Heart right ventricle (tissue), 16 donors: ENCODE measurements at regions not wholly inside any gene's neighbourhood (a gene's known extent, or its start where the extent isn't known, plus 50 kb on each side); places are given as distances from the start of the nearest gene placed in this dataset.

Source experiments
- ATAC-seq, 8 donors: fragments of 200-7000 bp; cut with Tn5 transposase; one replicate each; pipeline ENCODE4 v1.9.1; 2020; ENCODE audit warnings: mild to moderate bottlenecking in 8 of 8, moderate library complexity in 8 of 8, moderate number of reproducible peaks in 1 of 8
- DNase-seq, 2 donors: peaks; one replicate each; pipeline ENCODE4 v3.0.0-alpha.2; 2020
- H3K27ac ChIP-seq, 10 donors: fragments of 200-600 bp; sonication (generic) in 2 of 10; one replicate each; pipeline versions ENCODE4 v1.5.0 to v1.8.0; 2020 to 2022; ENCODE audit warnings: mild to moderate bottlenecking in 3 of 10
- H3K27me3 ChIP-seq, 7 donors: fragments of 200-600 bp; one replicate each; pipeline ENCODE4 v1.8.0; 2021 to 2022; ENCODE audit warnings: mild to moderate bottlenecking in 2 of 7
- H3K36me3 ChIP-seq, 9 donors: fragments of 200-600 bp; sonication (generic) in 1 of 9; one replicate each; pipeline versions ENCODE4 v1.5.0 to v1.8.0; 2020 to 2022; ENCODE audit warnings: mild to moderate bottlenecking in 2 of 9
- H3K4me1 ChIP-seq, 9 donors: fragments of 200-600 bp; sonication (generic) in 1 of 9; one replicate each; pipeline versions ENCODE4 v1.5.0 to v1.8.0; 2020 to 2022; ENCODE audit warnings: mild to moderate bottlenecking in 4 of 9
- H3K4me3 ChIP-seq, 10 donors: fragments of 200-600 bp; sonication (generic) in 2 of 10; one replicate each; pipeline versions ENCODE4 v1.5.0 to v1.8.0; 2020 to 2022; ENCODE audit warnings: mild to moderate bottlenecking in 7 of 10, moderate library complexity in 2 of 10
- H3K9me3 ChIP-seq, 11 donors: fragments of 200-600 bp in 10 of 11; sonication (generic) in 2 of 11; one replicate each; pipeline versions ENCODE4 v1.5.0 to v1.8.0; 2013 to 2022; ENCODE audit warnings: mild to moderate bottlenecking in 2 of 11, control low read depth in 1 of 11, moderate library complexity in 1 of 11
- WGBS, 2 donors: extraction: QIAGEN DNeasy Blood & Tissue Kit; methylation state at CpG; one replicate each; pipeline ENCODE4 v1.1.7; 2013; ENCODE audit warnings: inconsistent platforms in 1 of 2; 5-methylcytosine and 5-hydroxymethylcytosine counted together
- intact Hi-C, 10 donors: fragments of 100-400 bp; cut with DNase I; formaldehyde crosslinking; loops; one replicate each; pipeline versions ENCODE4 v1.11.1 to v1.14.2; 2022
- TF ChIP-seq, protein P1 (sequence below), 9 donors: fragments of 200-600 bp; sonication (generic) in 2 of 9; IDR thresholded peaks; one replicate each; pipeline versions ENCODE4 v1.5.0 to v1.8.0; 2021 to 2022; ENCODE audit warnings: antibody characterized with exemption in 9 of 9, mild to moderate bottlenecking in 5 of 9, moderate library complexity in 1 of 9
- donor health status: Arrhythmogenic right ventricular cardiomyopathy.
- donor health status: ischemic (EF 13 %, LVEDD 7.1; RV severe dilation, severe dysfunction).
- donor health status: healthy with polysubstance abuse.
- donor health status: DM: no; HTN: yes; CAD: no.
- donor health status: DM: no; HTN: no; CAD: no.
- donor health status: ischemic (EF 25% LVEDD 6.9; RV normal size, moderate dysfunction).
- donor health status: ischemic (EF 25% LVEDD 5.7; RV mildly dilated, moderate dysfunction).
- donor health status: healthy.
- donor health status: DM: yes; HTN: yes; CAD: no.
- donor health status: Ischemic cardiomyopathy.
- donor health status: ischemic (EF 35%, LVEDD 5.7; RV mildly dilated, moderate dysfunction).
- donor health status: nonischemic (EF 11% LVEDD 7.7; RV severe dilation, severe dysfunction).
- donor health status: DM: yes; HTN: yes; CAD: no.
- donor health status: PGD.
- donor health status: ischemic (EF 29% LVEDD 5.4; RV normal size, mild dysfunction).
- donor health status: nonischemic (EF 23%, LVEDD 6.1; RV moderate dilation, normal function).

DNA sequence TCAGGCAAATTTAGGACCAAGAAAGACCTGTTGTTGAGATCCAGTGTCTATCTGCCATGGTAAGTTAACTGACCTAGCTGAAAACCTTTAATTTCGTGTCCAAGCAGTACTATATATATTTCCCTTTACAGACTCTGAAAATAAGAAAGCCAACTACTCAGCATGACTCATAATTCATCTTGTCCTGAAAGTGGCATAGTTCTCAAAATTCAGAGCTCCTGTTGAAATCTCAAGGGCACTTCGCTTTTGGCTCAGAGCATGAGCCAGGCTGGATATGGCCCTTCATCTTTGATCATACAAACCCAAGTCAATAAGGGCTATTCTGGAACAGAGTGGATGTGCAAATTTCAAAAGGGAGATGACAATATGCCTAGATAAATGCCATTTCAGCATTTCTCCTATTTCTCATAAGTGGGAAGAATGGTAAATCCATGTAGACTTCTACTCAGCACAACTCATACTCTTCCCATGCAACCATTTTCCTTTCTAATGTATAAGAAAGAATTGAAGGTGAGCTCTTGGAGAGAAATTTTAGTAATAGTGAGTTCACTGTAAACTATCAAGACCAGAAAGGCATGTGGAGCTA is 567.9 kb upstream of the DAB2 start:
- Histone ChIP-seq H3K27me3 (no peaks in the 10 kb centered on the region), H3K36me3 (no peaks in the 10 kb centered on the region), H3K9me3 (no peaks in the 10 kb centered on the region), H3K27ac (no peak overlapping the region), H3K4me3 (no peak overlapping the region), H3K4me1 (no peaks in the 10 kb centered on the region)
- ATAC-seq (no peak), DNase-seq (no peak)
- intact Hi-C loops = no loop called here
- WGBS, 2 donors = 57 to 70% methylated on average over 2 of the region's 2 CpGs
- TF ChIP-seq, protein P1, sequence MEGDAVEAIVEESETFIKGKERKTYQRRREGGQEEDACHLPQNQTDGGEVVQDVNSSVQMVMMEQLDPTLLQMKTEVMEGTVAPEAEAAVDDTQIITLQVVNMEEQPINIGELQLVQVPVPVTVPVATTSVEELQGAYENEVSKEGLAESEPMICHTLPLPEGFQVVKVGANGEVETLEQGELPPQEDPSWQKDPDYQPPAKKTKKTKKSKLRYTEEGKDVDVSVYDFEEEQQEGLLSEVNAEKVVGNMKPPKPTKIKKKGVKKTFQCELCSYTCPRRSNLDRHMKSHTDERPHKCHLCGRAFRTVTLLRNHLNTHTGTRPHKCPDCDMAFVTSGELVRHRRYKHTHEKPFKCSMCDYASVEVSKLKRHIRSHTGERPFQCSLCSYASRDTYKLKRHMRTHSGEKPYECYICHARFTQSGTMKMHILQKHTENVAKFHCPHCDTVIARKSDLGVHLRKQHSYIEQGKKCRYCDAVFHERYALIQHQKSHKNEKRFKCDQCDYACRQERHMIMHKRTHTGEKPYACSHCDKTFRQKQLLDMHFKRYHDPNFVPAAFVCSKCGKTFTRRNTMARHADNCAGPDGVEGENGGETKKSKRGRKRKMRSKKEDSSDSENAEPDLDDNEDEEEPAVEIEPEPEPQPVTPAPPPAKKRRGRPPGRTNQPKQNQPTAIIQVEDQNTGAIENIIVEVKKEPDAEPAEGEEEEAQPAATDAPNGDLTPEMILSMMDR (IDR thresholded peaks at IDR 0.05) = no peak

DNA sequence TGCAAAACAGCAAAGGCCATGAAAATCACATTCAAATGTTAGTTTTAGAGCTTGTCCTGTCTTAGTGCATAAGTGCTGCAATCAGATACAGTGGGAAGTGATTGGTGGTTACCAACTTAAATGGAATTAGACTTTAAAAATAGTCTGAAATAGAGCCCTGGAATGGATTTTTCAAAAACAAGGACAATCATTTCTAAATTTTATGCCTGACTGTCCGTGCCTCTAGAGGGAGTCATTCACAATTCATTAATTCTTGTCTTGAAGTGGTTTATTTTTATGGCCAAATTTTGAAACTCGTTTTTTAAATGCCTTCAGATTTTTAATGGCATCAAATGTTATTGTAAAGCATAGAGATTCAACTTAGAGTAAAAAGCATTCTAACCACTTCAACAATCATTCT is 561.8 kb upstream of the DAB2 start:
- ATAC-seq = no peak
- no peak for DNase-seq
- Histone ChIP-seq H3K36me3 (no peaks in the 10 kb centered on the region), H3K4me3 (no peak overlapping the region), H3K9me3 (peaks cover 0 to 3% (median 0%) of the 10 kb centered on the region in 11 donors), H3K27me3 (no peaks in the 10 kb centered on the region), H3K27ac (no peak overlapping the region), H3K4me1 (no peaks in the 10 kb centered on the region)
- WGBS, 2 donors = 59 to 60% methylated on average over 2 of the region's 2 CpGs
- intact Hi-C loops = no loop called here
- TF ChIP-seq, protein P1 (IDR thresholded peaks at IDR 0.05) = peak in 1 of 9 donors; percentile 12

DNA sequence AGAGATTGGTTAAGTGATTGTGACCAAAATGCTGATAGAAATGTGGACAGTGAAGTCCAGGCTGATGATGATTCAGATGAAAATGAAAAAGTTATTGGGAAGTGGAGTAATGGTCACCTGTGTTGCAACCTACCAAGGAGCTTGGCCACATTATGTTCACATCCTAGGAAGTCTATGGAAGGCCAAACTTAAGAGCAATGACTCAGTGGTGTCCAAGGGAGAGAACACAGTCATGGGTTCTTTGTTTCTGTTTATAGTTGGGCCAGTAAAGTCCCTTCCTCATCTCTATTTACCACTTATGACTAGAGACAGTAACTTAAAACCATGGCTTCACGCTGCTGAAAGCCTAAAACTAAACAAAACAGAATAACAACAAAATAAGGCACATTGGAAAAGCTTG is 555.3 kb upstream of the DAB2 start:
- no peak for DNase-seq
- Histone ChIP-seq H3K36me3 (no peaks in the 10 kb centered on the region), H3K4me1 (no peaks in the 10 kb centered on the region), H3K27ac (no peak overlapping the region), H3K27me3 (no peaks in the 10 kb centered on the region), H3K4me3 (no peak overlapping the region), H3K9me3 (peaks cover 0 to 3% (median 0%) of the 10 kb centered on the region in 11 donors)
- intact Hi-C loops = no loop called here
- WGBS, 2 donors = 64 to 67% methylated on average over 1 of the region's 1 CpG
- ATAC-seq = no peak
- TF ChIP-seq, protein P1 (IDR thresholded peaks at IDR 0.05) = no peak

DNA sequence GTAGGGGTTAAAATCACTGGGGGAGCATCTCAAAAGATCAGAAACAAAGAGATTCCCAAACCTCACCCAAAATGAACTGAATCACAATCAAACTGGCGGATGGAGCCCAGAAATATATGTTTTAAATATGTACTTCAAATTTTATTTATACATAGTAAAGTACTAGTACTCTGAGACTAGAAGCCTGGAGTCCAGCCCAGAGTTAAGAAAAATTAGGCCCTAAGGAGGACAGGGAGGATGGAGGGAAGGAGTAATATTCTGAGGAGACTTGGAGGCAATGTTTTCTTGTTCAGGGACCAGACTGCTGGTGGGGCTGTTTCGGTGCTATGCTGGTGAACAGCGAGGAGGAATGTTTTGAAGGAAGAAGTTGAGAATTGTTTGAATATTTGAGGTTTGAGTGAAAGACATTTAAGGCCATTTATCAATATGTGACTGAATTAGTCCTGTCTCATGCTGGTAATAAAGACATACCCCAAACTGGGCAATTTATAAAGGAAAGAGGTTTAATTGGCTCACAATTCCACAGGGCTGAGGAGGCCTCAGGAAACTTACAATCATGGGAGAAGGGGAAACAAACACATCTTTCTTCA is 552.4 kb upstream of the DAB2 start:
- H3K9me3 ChIP-seq = no peaks in the 10 kb centered on the region
- intact Hi-C loops = no loop called here

More for the DNA sequence above, 552.4 kb upstream of the DAB2 start:
- no peak overlapping the region for H3K4me3 ChIP-seq
- H3K27me3 ChIP-seq = no peaks in the 10 kb centered on the region
- no peaks in the 10 kb centered on the region for H3K36me3 ChIP-seq
- DNase-seq (no peak), ATAC-seq (no peak)
- TF ChIP-seq, protein P1 (IDR thresholded peaks at IDR 0.05) = no peak
- H3K27ac ChIP-seq = no peak overlapping the region
- no peaks in the 10 kb centered on the region for H3K4me1 ChIP-seq
- 81 to 84% methylated on average over 3 of the region's 3 CpGs for WGBS, 2 donors
